Suppressor macrophage treated with lipopolysaccharide for 4 hours (primary cell): ENCODE measurements at regions not wholly inside any gene's neighbourhood (a gene's known extent, or its start where the extent isn't known, plus 50 kb on each side); places are given as distances from the start of the nearest gene placed in this dataset.
"Not testable (repeated sequence)": the region's sequence is repeated elsewhere in the genome, so short reads cannot be mapped to it uniquely, and the experiment has no call there.

ENCODE experiments used
- DNase-seq: peaks from one replicate; pipeline ENCODE4 v3.0.0-alpha.2; 2020

GRCh38 chr17:15864472-15864871 lies 80.5 kb upstream of the ADORA2B start:
- DNase-seq = not testable (repeated sequence)

GRCh38 chr17:15866015-15866414 lies 78.9 kb upstream of the ADORA2B start:
- DNase-seq = not testable (repeated sequence)

- DNase-seq = not testable (repeated sequence)
Observed at GRCh38 chr17:15867331-15867730, 77.6 kb upstream of the ADORA2B start.

- not testable (repeated sequence) for DNase-seq
Observed at GRCh38 chr17:15869868-15870267, 75.1 kb upstream of the ADORA2B start.

- DNase-seq = not testable (repeated sequence)
Observed at GRCh38 chr17:15872677-15873076, 72.3 kb upstream of the ADORA2B start.

- DNase-seq = not testable (repeated sequence)
Observed at GRCh38 chr17:15877882-15878500, 66.9 kb upstream of the ADORA2B start.

GRCh38 chr17:15882058-15882720 lies 62.7 kb upstream of the ADORA2B start:
- peak; percentile 36 for DNase-seq

- DNase-seq = peak; percentile 25
Observed at GRCh38 chr17:15882777-15883176, 62.2 kb upstream of the ADORA2B start.

GRCh38 chr17:15883617-15884111 lies 61.3 kb upstream of the ADORA2B start:
- peak; percentile 92 for DNase-seq

- DNase-seq = no peak
Observed at GRCh38 chr17:15884731-15885130, 60.2 kb upstream of the ADORA2B start.

GRCh38 chr17:15885770-15886169 lies 59.2 kb upstream of the ADORA2B start:
- DNase-seq = peak; percentile 18

GRCh38 chr17:15886221-15886620 lies 58.7 kb upstream of the ADORA2B start:
- DNase-seq = no peak

- DNase-seq = peak; percentile 30
Observed at GRCh38 chr17:15886804-15887203, 58.1 kb upstream of the ADORA2B start.

GRCh38 chr17:15888436-15888835 lies 56.5 kb upstream of the ADORA2B start:
- no peak for DNase-seq

- no peak for DNase-seq
Observed at GRCh38 chr17:15890279-15890892, 54.5 kb upstream of the ADORA2B start.

GRCh38 chr17:15891318-15891717 lies 53.6 kb upstream of the ADORA2B start:
- DNase-seq = no peak

- DNase-seq = no peak
Observed at GRCh38 chr17:15892244-15892643, 52.7 kb upstream of the ADORA2B start.

GRCh38 chr17:15892731-15893657 lies 51.9 kb upstream of the ADORA2B start:
- no peak for DNase-seq

GRCh38 chr17:15893658-15894024 lies 51.3 kb upstream of the ADORA2B start:
- DNase-seq = no peak

GRCh38 chr17:15894258-15894657 lies 50.7 kb upstream of the ADORA2B start:
- no peak for DNase-seq

- DNase-seq = no peak
Observed at GRCh38 chr17:15894913-15895658, 49.8 kb upstream of the ADORA2B start.
